ENCODE measurements at regions not wholly inside any gene's neighbourhood (a gene's known extent, or its start where the extent isn't known, plus 50 kb on each side); places are given as distances from the start of the nearest gene placed in this dataset.
"Not testable (repeated sequence)": the region's sequence is repeated elsewhere in the genome, so short reads cannot be mapped to it uniquely, and the experiment has no call there.

- no peak for DNase-seq (ENCODE audit: low read depth in 2 of 3, low spot score in 2 of 3)
Measured at GRCh38 chr2:145748927-145749326, 1229.0 kb upstream of the ZEB2 start.

GRCh38 chr2:145747715-145748114 is 1227.8 kb upstream of the ZEB2 start:
- DNase-seq (ENCODE audit: low read depth in 2 of 3, low spot score in 2 of 3) = no peak

- DNase-seq (ENCODE audit: low read depth in 2 of 3, low spot score in 2 of 3) = not testable (repeated sequence)
Measured at GRCh38 chr2:145745387-145745721, 1225.4 kb upstream of the ZEB2 start.

- DNase-seq (ENCODE audit: low read depth in 2 of 3, low spot score in 2 of 3) = no peak
Measured at GRCh38 chr2:145744541-145745386, 1224.8 kb upstream of the ZEB2 start.

GRCh38 chr2:145743011-145743410 is 1223.1 kb upstream of the ZEB2 start:
- DNase-seq (ENCODE audit: low read depth in 2 of 3, low spot score in 2 of 3) = no peak

- DNase-seq (ENCODE audit: low read depth in 2 of 3, low spot score in 2 of 3) = no peak
Measured at GRCh38 chr2:145741636-145742035, 1221.7 kb upstream of the ZEB2 start.

GRCh38 chr2:145741181-145741580 is 1221.3 kb upstream of the ZEB2 start:
- DNase-seq (ENCODE audit: low read depth in 2 of 3, low spot score in 2 of 3) = no peak

- no peak for DNase-seq (ENCODE audit: low read depth in 2 of 3, low spot score in 2 of 3)
Measured at GRCh38 chr2:145740302-145740701, 1220.4 kb upstream of the ZEB2 start.

GRCh38 chr2:145739681-145740080 is 1219.8 kb upstream of the ZEB2 start:
- no peak for DNase-seq (ENCODE audit: low read depth in 2 of 3, low spot score in 2 of 3)

- DNase-seq (ENCODE audit: low read depth in 2 of 3, low spot score in 2 of 3) = no peak
Measured at GRCh38 chr2:145736871-145737270, 1217.0 kb upstream of the ZEB2 start.

- no peak for DNase-seq (ENCODE audit: low read depth in 2 of 3, low spot score in 2 of 3)
Measured at GRCh38 chr2:145731467-145731866, 1211.5 kb upstream of the ZEB2 start.

- DNase-seq (ENCODE audit: low read depth in 2 of 3, low spot score in 2 of 3) = no peak
Measured at GRCh38 chr2:145729993-145730770, 1210.3 kb upstream of the ZEB2 start.

- DNase-seq (ENCODE audit: low read depth in 2 of 3, low spot score in 2 of 3) = no peak
Measured at GRCh38 chr2:145729481-145729880, 1209.6 kb upstream of the ZEB2 start.

- no peak for DNase-seq (ENCODE audit: low read depth in 2 of 3, low spot score in 2 of 3)
Measured at GRCh38 chr2:145728511-145728910, 1208.6 kb upstream of the ZEB2 start.

- DNase-seq (ENCODE audit: low read depth in 2 of 3, low spot score in 2 of 3) = no peak
Measured at GRCh38 chr2:145725876-145726275, 1206.0 kb upstream of the ZEB2 start.

- no peak for DNase-seq (ENCODE audit: low read depth in 2 of 3, low spot score in 2 of 3)
Measured at GRCh38 chr2:145724311-145724898, 1204.5 kb upstream of the ZEB2 start.

- DNase-seq (ENCODE audit: low read depth in 2 of 3, low spot score in 2 of 3) = no peak
Measured at GRCh38 chr2:145723872-145724271, 1204.0 kb upstream of the ZEB2 start.

GRCh38 chr2:145721681-145722080 is 1201.8 kb upstream of the ZEB2 start:
- no peak for DNase-seq (ENCODE audit: low read depth in 2 of 3, low spot score in 2 of 3)

- no peak for DNase-seq (ENCODE audit: low read depth in 2 of 3, low spot score in 2 of 3)
Measured at GRCh38 chr2:145715601-145716000, 1195.7 kb upstream of the ZEB2 start.

GRCh38 chr2:145710303-145710702 is 1190.4 kb upstream of the ZEB2 start:
- no peak for DNase-seq (ENCODE audit: low read depth in 2 of 3, low spot score in 2 of 3)

GRCh38 chr2:145702305-145702704 is 1182.4 kb upstream of the ZEB2 start:
- DNase-seq (ENCODE audit: low read depth in 2 of 3, low spot score in 2 of 3) = no peak

GRCh38 chr2:145692971-145693478 is 1173.1 kb upstream of the ZEB2 start:
- DNase-seq (ENCODE audit: low read depth in 2 of 3, low spot score in 2 of 3) = no peak

All from activated CD8-positive, alpha-beta memory T cell treated with anti-CD3 and anti-CD28 coated beads for 48 hours (primary cell).